ENCODE measurements at regions not wholly inside any gene's neighbourhood (a gene's known extent, or its start where the extent isn't known, plus 50 kb on each side); places are given as distances from the start of the nearest gene placed in this dataset.

GRCh38 chr21:35203093-35203977 lies 154.2 kb upstream of the RUNX1 start:
- Mint-ChIP-seq H3K27ac (no peak overlapping the region), H3K4me1 (peaks cover 14 to 27% (median 25%) of the 10 kb centered on the region in 4 donors), H3K27me3 (no peaks in the 10 kb centered on the region), H3K4me3 (no peak overlapping the region), H3K36me3 (no peaks in the 10 kb centered on the region), H3K9me3 (no peaks in the 10 kb centered on the region)
- no peak for DNase-seq
- POLR2A ChIA-PET = no interaction called here
- ATAC-seq = no peak

DNA sequence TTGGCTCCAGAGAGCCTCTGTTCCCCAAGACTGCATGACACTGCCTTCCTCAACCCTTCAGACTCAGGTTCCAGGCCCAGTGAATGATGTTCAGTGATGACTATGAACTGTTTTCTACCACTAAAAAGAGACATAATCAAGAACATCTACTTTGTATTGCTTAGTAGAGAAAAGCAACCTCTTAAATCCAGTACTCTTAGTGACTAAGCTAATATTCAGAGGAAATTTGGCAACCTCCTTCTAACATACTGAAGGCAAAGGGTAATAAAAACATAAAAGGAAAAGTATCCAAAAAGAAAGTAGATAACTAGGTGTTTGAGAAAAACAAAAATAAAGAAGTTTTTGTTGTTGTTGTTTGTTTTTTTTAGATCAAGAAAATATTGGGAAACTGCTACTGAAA lies 153.3 kb upstream of the RUNX1 start:
- Mint-ChIP-seq H3K36me3 (peaks cover 0 to 2% (median 0%) of the 10 kb centered on the region in 3 donors), H3K9me3 (no peaks in the 10 kb centered on the region), H3K27ac (no peak overlapping the region), H3K4me1 (peaks cover 14 to 27% (median 25%) of the 10 kb centered on the region in 4 donors), H3K27me3 (no peaks in the 10 kb centered on the region), H3K4me3 (no peak overlapping the region)
- DNase-seq (no peak), ATAC-seq (no peak)
- POLR2A ChIA-PET = interaction anchor here (0.7 kb wide), 1 partner anchor 100 kb away, joined by 3 read pairs; no protein-coding TSS in a partner anchor

DNA sequence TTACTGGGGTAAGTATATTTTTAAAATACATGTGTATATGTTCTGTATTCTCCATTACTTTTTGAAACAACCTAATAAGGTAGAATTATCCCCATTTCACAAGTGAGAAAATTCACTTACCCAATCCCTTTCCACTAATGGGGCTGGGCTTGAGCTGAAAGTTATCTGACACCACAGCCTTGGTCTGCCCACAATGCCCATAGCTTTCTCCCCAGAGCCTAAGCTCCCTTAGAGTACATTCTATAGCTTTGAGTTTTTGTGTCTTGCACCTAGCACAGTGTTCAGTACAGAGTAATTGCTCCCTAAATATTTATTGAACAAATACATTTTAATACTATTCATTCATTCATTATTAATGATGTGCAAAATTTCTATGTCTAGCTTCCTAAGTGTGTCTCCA lies 152.7 kb upstream of the RUNX1 start:
- no peaks in the 10 kb centered on the region for H3K27me3 Mint-ChIP-seq
- ATAC-seq (no peak), DNase-seq (no peak)
- peaks cover 0 to 4% (median 0%) of the 10 kb centered on the region in 9 donors for H3K9me3 Mint-ChIP-seq
- peaks cover 0 to 4% (median 0%) of the 10 kb centered on the region in 3 donors for H3K36me3 Mint-ChIP-seq
- POLR2A ChIA-PET = interaction anchor here (0.7 kb wide), 1 partner anchor 99 kb away, joined by 3 read pairs; no protein-coding TSS in a partner anchor
- H3K4me1 Mint-ChIP-seq = peaks cover 12 to 25% (median 23%) of the 10 kb centered on the region in 4 donors
- no peak overlapping the region for H3K4me3 Mint-ChIP-seq
- no peak overlapping the region for H3K27ac Mint-ChIP-seq

DNA sequence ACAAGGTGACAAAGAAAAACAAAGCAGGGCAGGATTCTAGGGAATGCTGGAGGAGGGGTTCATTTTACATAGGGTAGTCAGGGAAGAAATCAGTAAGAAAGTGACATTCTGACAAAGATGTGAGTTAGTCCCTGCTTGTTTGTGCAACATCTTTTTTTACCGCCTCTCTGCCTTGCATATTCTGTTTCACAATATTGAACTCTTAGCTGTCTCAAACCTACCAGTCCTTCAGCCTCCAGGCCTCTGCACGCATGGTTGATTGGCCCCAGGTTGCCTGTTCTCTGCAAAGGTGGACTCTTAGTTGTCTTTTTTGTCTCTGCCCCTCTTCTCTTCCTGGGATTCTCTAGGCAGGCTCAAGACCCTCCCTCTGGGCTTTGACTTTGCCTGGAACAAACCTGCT lies 152.2 kb upstream of the RUNX1 start:
- peaks cover 0 to 4% (median 0%) of the 10 kb centered on the region in 9 donors for H3K9me3 Mint-ChIP-seq
- ATAC-seq = no peak
- peaks cover 0 to 4% (median 0%) of the 10 kb centered on the region in 3 donors for H3K36me3 Mint-ChIP-seq
- DNase-seq = no peak
- no peak overlapping the region for H3K27ac Mint-ChIP-seq
- H3K27me3 Mint-ChIP-seq = no peaks in the 10 kb centered on the region
- no peak overlapping the region for H3K4me3 Mint-ChIP-seq
- H3K4me1 Mint-ChIP-seq = peaks cover 10 to 22% (median 19%) of the 10 kb centered on the region in 4 donors
- POLR2A ChIA-PET = interaction anchor here (1.2 kb wide), 1 partner anchor 859 kb away, joined by 3 read pairs; the partner anchor contains the start of gene SETD4

GRCh38 chr21:35199733-35200015 lies 150.6 kb upstream of the RUNX1 start:
- POLR2A ChIA-PET = no interaction called here
- Mint-ChIP-seq H3K36me3 (peaks cover 0 to 4% (median 0%) of the 10 kb centered on the region in 3 donors), H3K4me3 (no peak overlapping the region), H3K27ac (no peak overlapping the region), H3K27me3 (no peaks in the 10 kb centered on the region), H3K4me1 (peaks cover 1 to 6% (median 3%) of the 10 kb centered on the region in 4 donors), H3K9me3 (peaks cover 0 to 4% (median 0%) of the 10 kb centered on the region in 9 donors)
- no peak for ATAC-seq
- no peak for DNase-seq

GRCh38 chr21:35198982-35199732 lies 150.1 kb upstream of the RUNX1 start:
- Mint-ChIP-seq H3K4me3 (no peak overlapping the region), H3K36me3 (peaks cover 0 to 4% (median 0%) of the 10 kb centered on the region in 3 donors), H3K9me3 (peaks cover 0 to 4% (median 0%) of the 10 kb centered on the region in 9 donors), H3K27me3 (no peaks in the 10 kb centered on the region), H3K27ac (no peak overlapping the region), H3K4me1 (peaks cover 0 to 1% (median under 1%) of the 10 kb centered on the region in 4 donors)
- no peak for DNase-seq
- no peak for ATAC-seq
- POLR2A ChIA-PET = interaction anchor here (0.6 kb wide), 1 partner anchor 289 kb away, joined by 3 read pairs; no protein-coding TSS in a partner anchor

- no peaks in the 10 kb centered on the region for H3K27me3 Mint-ChIP-seq
- no peak for DNase-seq
- H3K9me3 Mint-ChIP-seq = peaks cover 0 to 4% (median 0%) of the 10 kb centered on the region in 9 donors
- no peak overlapping the region for H3K4me3 Mint-ChIP-seq
- peaks cover 0 to 4% (median 0%) of the 10 kb centered on the region in 3 donors for H3K36me3 Mint-ChIP-seq
- no peak overlapping the region for H3K27ac Mint-ChIP-seq
- peaks cover 0 to 1% (median 0%) of the 10 kb centered on the region in 4 donors for H3K4me1 Mint-ChIP-seq
- no peak for ATAC-seq
- POLR2A ChIA-PET = interaction anchor here (0.6 kb wide), 1 partner anchor 288 kb away, joined by 3 read pairs; no protein-coding TSS in a partner anchor
These were observed 149.5 kb upstream of the RUNX1 start for GRCh38 chr21:35198565-35198964.

DNA sequence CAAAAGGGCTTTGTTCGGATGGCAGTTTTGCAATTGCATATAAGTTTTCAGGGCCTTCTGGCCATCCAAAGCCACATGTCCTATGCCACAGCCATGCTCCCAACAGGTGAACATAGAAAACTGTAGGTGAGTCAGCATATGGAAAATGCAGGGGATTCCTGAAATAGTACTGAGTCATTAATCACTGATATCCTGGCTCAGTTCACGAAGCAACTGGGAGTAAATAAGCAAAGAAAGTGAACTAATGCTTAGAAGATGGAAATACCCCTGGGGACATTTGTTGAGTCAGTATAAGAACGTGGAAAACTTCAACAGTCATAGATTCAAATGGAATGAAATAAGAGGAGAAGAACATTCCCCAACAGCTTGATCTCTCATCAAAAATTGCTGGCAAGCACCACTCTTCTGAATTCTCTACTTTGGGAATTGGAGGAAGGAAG lies 148.9 kb upstream of the RUNX1 start:
- Mint-ChIP-seq H3K27ac (no peak overlapping the region), H3K4me1 (peaks cover 0 to 1% (median 0%) of the 10 kb centered on the region in 4 donors), H3K9me3 (peaks cover 0 to 4% (median 0%) of the 10 kb centered on the region in 9 donors), H3K36me3 (peaks cover 0 to 4% (median 0%) of the 10 kb centered on the region in 3 donors), H3K4me3 (no peak overlapping the region), H3K27me3 (peaks cover 0 to 1% (median 0%) of the 10 kb centered on the region in 5 donors)
- DNase-seq (no peak), ATAC-seq (no peak)
- POLR2A ChIA-PET = interaction anchor here (0.6 kb wide), 1 partner anchor 287 kb away, joined by 3 read pairs; no protein-coding TSS in a partner anchor

- Mint-ChIP-seq H3K9me3 (peaks cover 0 to 4% (median 0%) of the 10 kb centered on the region in 9 donors), H3K36me3 (peaks cover 0 to 4% (median 0%) of the 10 kb centered on the region in 3 donors), H3K27me3 (peaks cover 0 to 4% (median 0%) of the 10 kb centered on the region in 5 donors), H3K4me1 (peaks cover 0 to 1% (median 0%) of the 10 kb centered on the region in 4 donors), H3K27ac (no peak overlapping the region), H3K4me3 (no peak overlapping the region)
- POLR2A ChIA-PET = no interaction called here
- ATAC-seq (no peak), DNase-seq (no peak)
These were observed 148.1 kb upstream of the RUNX1 start for GRCh38 chr21:35197191-35197590.

DNA sequence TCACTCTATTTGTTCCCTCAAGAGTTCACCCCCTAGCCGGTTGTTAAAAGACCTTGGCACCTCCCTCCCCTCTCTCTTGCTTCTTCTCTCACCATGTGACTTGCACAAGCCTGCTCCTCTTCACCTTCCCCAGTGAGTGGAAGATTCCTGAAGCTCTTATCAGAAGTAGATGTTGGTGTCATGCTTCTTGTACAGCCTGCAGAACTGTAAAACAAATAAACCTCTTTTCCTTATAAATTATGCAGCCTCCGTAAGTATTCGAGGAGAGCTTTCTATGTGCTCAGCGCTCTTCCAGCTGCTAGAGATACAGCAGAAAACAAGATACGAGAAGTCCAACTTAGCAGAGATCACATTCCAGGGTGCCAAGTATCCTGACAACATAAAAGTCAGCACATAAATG lies 147.0 kb upstream of the RUNX1 start:
- peaks cover 0 to 4% (median 0%) of the 10 kb centered on the region in 9 donors for H3K9me3 Mint-ChIP-seq
- no peak overlapping the region for H3K4me3 Mint-ChIP-seq
- no peak for ATAC-seq
- peaks cover 0 to 1% (median 0%) of the 10 kb centered on the region in 4 donors for H3K4me1 Mint-ChIP-seq
- POLR2A ChIA-PET = no interaction called here
- H3K27me3 Mint-ChIP-seq = peaks cover 0 to 4% (median 0%) of the 10 kb centered on the region in 5 donors
- no peak for DNase-seq
- no peak overlapping the region for H3K27ac Mint-ChIP-seq
- peaks cover 0 to 4% (median 0%) of the 10 kb centered on the region in 3 donors for H3K36me3 Mint-ChIP-seq

- Mint-ChIP-seq H3K4me1 (peaks cover 0 to 1% (median 0%) of the 10 kb centered on the region in 4 donors), H3K9me3 (peaks cover 0 to 4% (median 0%) of the 10 kb centered on the region in 9 donors), H3K27ac (no peak overlapping the region), H3K36me3 (peaks cover 0 to 4% (median 0%) of the 10 kb centered on the region in 3 donors), H3K4me3 (no peak overlapping the region), H3K27me3 (peaks cover 0 to 4% (median 0%) of the 10 kb centered on the region in 5 donors)
- ATAC-seq (no peak), DNase-seq (no peak)
- POLR2A ChIA-PET = interaction anchor here (0.7 kb wide), 1 partner anchor 8 kb away, joined by 3 read pairs; no protein-coding TSS in a partner anchor
These were observed 146.1 kb upstream of the RUNX1 start for GRCh38 chr21:35195232-35195631.

- no peak overlapping the region for H3K4me3 Mint-ChIP-seq
- POLR2A ChIA-PET = no interaction called here
- peaks cover 0 to 6% (median 2%) of the 10 kb centered on the region in 4 donors for H3K4me1 Mint-ChIP-seq
- ATAC-seq = no peak
- no peak overlapping the region for H3K27ac Mint-ChIP-seq
- no peaks in the 10 kb centered on the region for H3K36me3 Mint-ChIP-seq
- no peak for DNase-seq
- peaks cover 0 to 4% (median 0%) of the 10 kb centered on the region in 5 donors for H3K27me3 Mint-ChIP-seq
- H3K9me3 Mint-ChIP-seq = peaks cover 0 to 2% (median 0%) of the 10 kb centered on the region in 9 donors
These were observed 142.7 kb upstream of the RUNX1 start for GRCh38 chr21:35191754-35192153.

Data from naive thymus-derived CD8-positive, alpha-beta T cell (primary cell).